MG63 (cell line): ENCODE measurements at regions not wholly inside any gene's neighbourhood (a gene's known extent, or its start where the extent isn't known, plus 50 kb on each side); places are given as distances from the start of the nearest gene placed in this dataset.
"Not testable (repeated sequence)": the region's sequence is repeated elsewhere in the genome, so short reads cannot be mapped to it uniquely, and the experiment has no call there.

Source experiments
- DNase-seq: peaks from one replicate; pipeline ENCODE4 v3.0.0-alpha.2; 2020
- H3K27me3 ChIP-seq: fragments of 250-450 bp; sonication (Bioruptor Pico); 2 replicates; pipeline ENCODE4 v1.5.1; 2020; ENCODE audit warnings: mild to moderate bottlenecking, moderate library complexity
- H3K36me3 ChIP-seq: fragments of 250-450 bp; sonication (Bioruptor Pico); 2 replicates; pipeline ENCODE4 v1.5.1; 2020; ENCODE audit warnings: mild to moderate bottlenecking, moderate library complexity
- H3K4me3 ChIP-seq: fragments of 250-450 bp; sonication (Bioruptor Pico); 2 replicates; pipeline ENCODE4 v1.5.1; 2020; ENCODE audit warnings: mild to moderate bottlenecking, moderate library complexity
- H3K9me3 ChIP-seq: fragments of 250-450 bp; sonication (Bioruptor Pico); 2 replicates; pipeline ENCODE4 v1.5.1; 2020; ENCODE audit warnings: mild to moderate bottlenecking, moderate library complexity

DNA sequence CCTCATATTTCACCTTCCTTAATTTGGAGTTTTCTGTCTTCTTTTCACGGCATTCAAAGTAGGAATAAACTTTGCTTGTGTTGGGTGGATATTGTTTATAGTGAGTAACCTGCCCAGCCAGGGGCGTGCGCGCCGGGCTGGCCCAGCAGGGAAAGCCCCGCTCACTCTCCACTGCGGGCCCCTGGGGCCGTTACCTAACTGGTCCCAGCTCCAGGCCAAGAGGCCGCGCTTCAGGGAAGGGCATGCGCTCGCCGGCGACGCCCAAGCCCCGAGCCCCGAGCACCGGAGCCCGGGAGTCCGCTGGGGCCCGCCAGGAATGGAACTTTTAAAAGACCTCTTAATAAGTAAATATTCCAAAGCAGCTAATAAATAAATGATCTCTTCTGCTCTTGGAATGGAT, 601.3 kb upstream of the ANKRD30A start:
- not testable (repeated sequence) for DNase-seq, H3K36me3 ChIP-seq, H3K27me3 ChIP-seq, H3K9me3 ChIP-seq, H3K4me3 ChIP-seq

DNA sequence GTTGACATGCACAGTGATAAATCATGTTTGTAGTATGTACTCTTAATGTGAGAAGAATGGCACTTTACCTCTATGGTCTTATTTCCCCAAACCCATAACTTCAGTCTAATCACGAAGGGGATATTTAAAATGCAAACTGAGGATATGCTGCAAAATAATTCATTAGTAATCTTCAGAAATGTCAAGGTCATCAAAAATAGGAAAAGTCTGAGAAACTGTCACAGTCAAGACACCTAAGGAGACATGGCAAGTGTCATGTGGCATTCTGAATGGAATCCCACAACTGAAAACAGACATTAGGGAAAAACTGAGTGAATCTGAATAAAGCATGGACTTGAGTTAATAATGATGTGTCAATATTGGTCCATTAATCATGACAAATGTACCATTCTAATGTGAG, 605.5 kb upstream of the ANKRD30A start:
- H3K4me3 ChIP-seq, result no peak overlapping the region
- peaks cover 4% of the 10 kb centered on the region; the same call in 1 of the 2 replicates for H3K9me3 ChIP-seq
- DNase-seq, result no peak
- H3K36me3 ChIP-seq, result no peaks in the 10 kb centered on the region
- no peaks in the 10 kb centered on the region for H3K27me3 ChIP-seq

DNA sequence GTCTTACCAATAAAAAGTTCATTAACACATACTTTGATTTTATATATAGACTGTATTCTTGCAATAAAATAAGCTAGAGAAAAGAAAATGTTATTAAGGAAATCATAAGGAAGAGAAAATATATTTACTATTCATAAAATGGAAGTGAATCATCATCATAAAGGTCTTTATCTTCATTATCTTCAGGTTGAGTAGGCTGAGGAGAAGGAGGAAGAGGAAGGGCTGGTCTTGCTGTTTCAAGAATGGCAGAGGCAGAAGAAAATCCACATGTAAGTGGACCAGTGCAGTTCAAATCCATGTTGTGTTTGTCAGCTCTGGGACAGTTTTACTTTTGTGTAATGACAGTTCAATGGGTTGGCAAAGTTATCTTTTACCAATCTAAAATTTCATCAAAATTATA, 609.1 kb upstream of the ANKRD30A start:
- no peak for DNase-seq
- H3K4me3 ChIP-seq, result no peak overlapping the region
- H3K36me3 ChIP-seq, result no peaks in the 10 kb centered on the region
- H3K27me3 ChIP-seq, result no peaks in the 10 kb centered on the region
- H3K9me3 ChIP-seq, result peaks cover 4% of the 10 kb centered on the region; the same call in 1 of the 2 replicates

DNA sequence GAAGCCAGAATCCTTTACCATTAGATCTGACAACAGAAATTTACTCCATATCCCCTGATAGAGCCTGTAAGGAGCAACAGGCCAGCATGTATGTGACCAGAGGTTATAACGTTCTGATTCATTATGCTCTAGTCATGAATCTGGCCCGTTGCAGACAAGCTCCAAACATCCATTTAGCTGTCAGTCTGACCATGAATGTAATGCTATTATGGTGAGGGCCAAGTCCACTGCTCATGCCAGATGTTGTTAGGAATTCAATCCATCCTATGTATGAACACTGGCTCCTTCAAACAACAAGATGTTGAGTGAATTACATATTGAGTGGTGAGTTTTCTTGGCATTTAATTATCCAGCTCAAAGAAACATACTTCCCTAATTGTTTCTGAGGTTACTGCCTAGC, 610.1 kb upstream of the ANKRD30A start:
- Histone ChIP-seq H3K36me3 (no peaks in the 10 kb centered on the region), H3K4me3 (no peak overlapping the region), H3K27me3 (no peaks in the 10 kb centered on the region), H3K9me3 (peaks cover 4% of the 10 kb centered on the region; the same call in 1 of the 2 replicates)
- peak; percentile 12 for DNase-seq

DNA sequence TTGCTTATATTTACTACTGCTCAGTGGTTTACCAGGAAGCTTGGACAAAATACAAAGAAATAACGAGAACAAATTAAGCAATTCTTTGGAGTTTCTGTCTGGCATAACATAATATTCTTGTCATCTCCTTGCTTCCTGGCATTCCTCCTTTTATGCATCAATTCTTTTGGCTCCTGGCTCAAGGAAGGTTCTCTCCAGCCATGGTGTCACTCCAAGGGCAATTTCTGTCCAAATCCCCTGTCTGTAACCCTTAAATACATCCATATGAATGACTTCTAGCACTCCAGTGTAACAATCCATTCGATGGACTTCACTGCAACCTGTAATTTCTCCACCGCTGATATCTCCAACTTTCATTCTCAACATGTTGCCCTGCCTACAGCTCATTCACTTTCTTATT, 617.7 kb upstream of the ANKRD30A start:
- no peak for DNase-seq
- H3K4me3 ChIP-seq, result no peak overlapping the region
- no peaks in the 10 kb centered on the region for H3K36me3 ChIP-seq
- no peaks in the 10 kb centered on the region for H3K27me3 ChIP-seq
- no peaks in the 10 kb centered on the region for H3K9me3 ChIP-seq

DNA sequence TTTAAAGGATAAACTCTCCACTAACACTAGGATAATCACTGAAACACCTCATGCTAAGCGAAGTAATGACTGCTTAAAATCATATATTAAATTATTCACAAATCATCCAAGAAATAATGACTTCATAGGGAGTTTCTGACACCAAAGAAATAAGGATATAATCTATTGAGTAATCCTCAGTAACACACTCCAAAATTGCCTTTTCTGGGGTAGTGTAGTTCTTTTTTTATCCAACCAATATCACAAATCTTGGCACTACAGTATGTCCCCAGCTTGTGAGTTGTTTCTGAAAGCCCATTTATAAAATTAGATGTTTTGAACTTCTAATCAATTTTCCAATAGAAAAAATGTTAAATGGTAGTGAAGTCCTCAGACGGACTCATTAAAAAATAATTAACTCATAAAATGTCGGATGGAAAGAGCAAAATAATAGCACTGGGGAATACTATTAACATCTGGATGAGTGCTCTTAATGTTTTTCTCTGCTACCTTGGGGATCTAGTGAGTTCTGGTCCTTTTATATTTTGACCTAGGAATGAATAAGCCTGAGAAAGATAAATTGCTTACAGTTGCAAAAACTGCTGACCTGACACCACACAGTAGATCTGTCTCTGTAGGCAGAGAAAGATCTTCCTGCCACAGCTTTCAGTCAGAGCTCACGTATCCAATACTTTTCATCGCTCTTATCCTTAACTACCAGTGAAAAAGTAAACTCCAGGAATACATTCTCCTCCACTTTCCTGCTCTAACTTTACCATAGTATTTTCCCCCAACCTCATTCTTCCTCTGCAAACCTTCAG, 618.5 kb upstream of the ANKRD30A start:
- DNase-seq, result no peak
- Histone ChIP-seq H3K4me3 (no peak overlapping the region), H3K27me3 (no peaks in the 10 kb centered on the region), H3K9me3 (no peaks in the 10 kb centered on the region), H3K36me3 (no peaks in the 10 kb centered on the region)

DNA sequence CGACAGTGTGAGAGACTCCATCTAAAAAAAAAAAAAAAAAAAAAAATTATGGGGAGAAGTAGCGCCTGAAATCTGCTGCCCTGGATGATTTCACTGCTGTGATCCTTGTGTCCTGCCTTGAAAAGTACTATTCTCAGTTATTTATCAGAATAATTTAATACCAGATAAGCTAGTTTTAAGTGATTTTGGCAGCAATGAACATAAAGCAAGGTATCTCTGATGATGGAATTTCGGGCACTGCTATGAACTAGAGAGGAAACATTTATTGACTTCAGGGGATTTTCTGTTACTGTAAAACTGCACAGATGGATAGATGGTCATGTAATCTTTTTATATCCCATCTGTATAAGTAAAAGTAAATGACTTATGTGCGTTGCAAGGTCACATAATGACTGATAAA, 619.1 kb upstream of the ANKRD30A start:
- Histone ChIP-seq H3K36me3 (no peaks in the 10 kb centered on the region), H3K27me3 (no peaks in the 10 kb centered on the region), H3K4me3 (no peak overlapping the region), H3K9me3 (no peaks in the 10 kb centered on the region)
- DNase-seq, result no peak

DNA sequence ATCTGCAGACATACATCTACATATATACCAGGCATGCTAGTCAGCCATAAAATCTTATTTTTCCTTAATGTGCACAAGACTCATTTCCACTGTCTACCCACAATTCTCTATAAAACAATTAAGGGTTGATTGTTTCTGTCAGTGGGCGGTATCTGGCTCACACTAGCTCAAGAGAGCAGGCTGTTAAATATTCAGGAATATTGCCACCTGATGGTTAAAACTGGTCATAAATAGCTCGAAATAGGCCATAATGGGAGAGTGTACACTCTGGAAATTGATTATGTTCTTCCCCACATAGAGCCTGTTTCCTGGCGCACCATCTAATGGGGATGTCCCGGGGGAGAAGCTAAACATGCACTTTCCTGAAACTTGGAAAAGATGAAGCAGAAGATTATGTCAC, 620.6 kb upstream of the ANKRD30A start:
- Histone ChIP-seq H3K4me3 (no peak overlapping the region), H3K36me3 (no peaks in the 10 kb centered on the region), H3K27me3 (no peaks in the 10 kb centered on the region), H3K9me3 (no peaks in the 10 kb centered on the region)
- no peak for DNase-seq

DNA sequence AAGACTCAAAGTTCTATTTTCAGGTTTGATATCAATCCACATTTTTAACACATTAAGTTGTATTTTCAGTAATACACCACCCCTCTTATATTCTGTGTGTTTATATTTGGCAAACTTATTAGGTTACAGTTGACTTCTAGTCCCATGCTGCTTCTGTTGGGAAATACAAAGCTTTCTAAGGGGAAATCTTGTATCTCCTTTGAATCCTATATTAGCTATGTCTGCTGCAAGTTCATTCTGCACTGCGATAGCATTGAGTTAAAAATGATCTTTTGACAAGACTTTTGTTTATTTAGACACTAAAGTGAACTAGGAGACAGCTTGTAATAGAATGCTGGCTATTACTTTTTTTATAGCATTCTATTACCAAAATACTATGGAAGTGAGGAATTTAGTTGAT, 625.1 kb upstream of the ANKRD30A start:
- no peak for DNase-seq

DNA sequence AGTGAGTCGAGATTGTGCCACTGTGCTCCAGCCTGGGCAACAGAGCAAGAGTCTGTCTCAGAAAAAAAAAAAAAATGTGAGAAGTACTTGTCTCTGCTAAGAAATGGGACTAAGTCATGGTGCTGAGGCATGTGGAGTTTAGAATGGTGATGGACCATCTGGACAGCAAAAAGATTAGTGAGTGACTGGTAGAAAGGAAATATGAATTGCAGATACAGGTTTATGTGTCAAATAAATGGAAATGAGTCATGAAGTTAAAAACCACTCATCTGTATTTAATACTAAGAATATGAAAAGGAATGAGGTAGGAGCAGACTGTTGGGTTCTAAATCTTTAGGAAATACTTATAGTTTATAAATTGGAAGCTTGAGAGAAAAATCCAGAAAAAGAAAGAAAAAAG, 625.7 kb upstream of the ANKRD30A start:
- H3K4me3 ChIP-seq, result no peak overlapping the region
- H3K36me3 ChIP-seq, result no peaks in the 10 kb centered on the region
- H3K9me3 ChIP-seq, result no peaks in the 10 kb centered on the region
- no peaks in the 10 kb centered on the region for H3K27me3 ChIP-seq
- no peak for DNase-seq

More for the DNA sequence above, 625.1 kb upstream of the ANKRD30A start:
- Histone ChIP-seq H3K36me3 (no peaks in the 10 kb centered on the region), H3K4me3 (no peak overlapping the region), H3K9me3 (no peaks in the 10 kb centered on the region), H3K27me3 (no peaks in the 10 kb centered on the region)

DNA sequence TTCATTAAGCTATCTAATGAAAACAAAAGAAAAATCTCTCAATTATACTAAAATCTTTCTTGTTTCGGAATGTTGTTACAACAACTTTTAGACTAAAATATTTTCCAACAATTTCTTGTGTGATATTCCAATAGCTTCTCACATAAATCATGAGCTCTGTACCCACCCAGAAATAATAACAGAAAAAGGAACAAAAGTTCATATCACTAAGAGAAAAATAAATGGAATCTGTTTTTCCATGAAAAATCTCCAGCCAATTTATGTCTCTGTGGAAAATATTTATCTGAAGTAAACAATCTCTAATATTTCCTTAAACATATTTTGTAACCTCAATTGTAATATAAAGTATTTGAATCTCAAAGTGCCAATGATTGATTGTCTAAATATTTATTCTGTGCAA, 628.6 kb upstream of the ANKRD30A start:
- no peaks in the 10 kb centered on the region for H3K36me3 ChIP-seq
- H3K27me3 ChIP-seq, result no peaks in the 10 kb centered on the region
- H3K9me3 ChIP-seq, result no peaks in the 10 kb centered on the region; the same call in 1 of the 2 replicates
- H3K4me3 ChIP-seq, result no peak overlapping the region
- no peak for DNase-seq

DNA sequence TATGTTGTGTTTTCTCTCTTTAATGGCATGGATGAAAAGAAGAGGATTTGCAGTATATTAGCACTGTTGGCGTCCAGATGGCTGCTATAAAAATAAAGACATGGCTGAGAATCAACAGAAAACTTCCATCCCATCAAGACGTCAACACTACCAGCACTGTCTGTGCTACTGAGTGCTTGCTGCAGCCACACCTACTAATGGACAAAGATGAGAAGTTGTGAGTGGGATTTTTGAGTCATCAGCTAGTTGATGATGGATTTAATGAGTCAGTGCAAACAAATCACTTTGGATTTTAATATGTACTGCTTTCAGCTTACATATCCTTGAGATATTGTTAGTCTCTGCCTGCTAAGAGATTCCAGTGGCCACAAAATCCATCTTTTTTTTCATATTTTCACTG, 631.0 kb upstream of the ANKRD30A start:
- H3K27me3 ChIP-seq, result no peaks in the 10 kb centered on the region
- DNase-seq, result peak; percentile 64
- H3K9me3 ChIP-seq, result no peaks in the 10 kb centered on the region; the same call in 1 of the 2 replicates
- no peaks in the 10 kb centered on the region for H3K36me3 ChIP-seq
- no peak overlapping the region for H3K4me3 ChIP-seq

DNA sequence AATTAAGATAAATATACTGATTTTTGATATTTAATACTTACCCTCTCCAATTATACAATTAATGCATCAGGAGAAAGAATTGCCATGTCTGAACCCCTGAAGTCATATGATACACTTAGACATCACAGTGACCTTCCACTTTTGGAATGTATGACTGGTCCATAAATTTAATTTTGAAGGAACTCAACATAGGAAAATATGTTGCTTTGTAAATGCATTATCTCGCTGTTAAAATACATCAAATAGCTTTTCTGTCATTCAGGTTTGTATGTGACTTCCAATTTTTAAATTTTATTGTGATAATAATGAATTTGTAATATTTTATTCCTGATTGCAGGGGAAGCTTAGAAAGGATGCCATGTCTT, 631.9 kb upstream of the ANKRD30A start:
- DNase-seq, result no peak
- no peaks in the 10 kb centered on the region; the same call in 1 of the 2 replicates for H3K9me3 ChIP-seq
- H3K36me3 ChIP-seq, result no peaks in the 10 kb centered on the region
- H3K27me3 ChIP-seq, result no peaks in the 10 kb centered on the region
- no peak overlapping the region for H3K4me3 ChIP-seq

DNA sequence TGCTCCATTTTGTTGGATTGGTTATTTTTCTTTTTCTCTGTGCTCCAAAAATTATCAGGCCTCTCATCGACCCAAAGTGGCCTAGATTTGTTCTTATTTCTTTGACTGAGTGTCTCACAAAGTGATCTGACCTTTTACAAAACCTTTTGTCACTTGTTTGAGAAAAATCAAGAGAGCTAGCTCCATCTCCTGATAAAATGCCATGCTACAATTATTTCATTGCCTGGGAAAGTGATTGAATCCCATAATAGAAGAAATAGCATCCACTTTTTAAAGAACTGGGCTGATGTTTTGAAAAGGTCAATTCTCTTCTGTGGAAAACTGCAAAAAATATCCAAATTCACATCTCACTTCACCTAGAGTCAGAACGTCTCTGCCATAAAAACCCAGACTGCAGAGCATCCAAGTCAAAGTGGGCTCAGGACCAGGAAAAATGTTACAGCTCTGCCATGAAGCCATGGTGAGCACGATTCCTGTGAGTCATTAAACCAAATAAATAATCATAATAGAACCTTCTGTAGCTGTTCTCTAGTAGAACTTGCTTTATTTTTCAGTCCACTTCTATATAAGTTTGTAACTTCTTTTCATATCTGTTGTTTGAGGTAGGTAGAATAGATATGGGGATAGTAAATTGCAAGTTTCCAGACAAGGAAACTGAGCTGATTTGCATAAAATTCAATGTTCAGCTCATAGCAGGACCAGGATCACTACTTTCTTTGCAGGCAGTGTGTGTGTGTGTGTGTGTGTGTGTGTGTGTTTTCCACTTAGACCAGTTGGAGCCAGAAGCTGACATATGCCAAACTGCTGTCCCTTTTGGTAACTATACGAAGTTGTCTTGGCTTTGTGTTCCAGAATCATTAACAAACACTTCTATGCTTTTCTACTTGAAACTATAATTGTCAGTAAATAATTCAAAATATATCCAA, 632.5 kb upstream of the ANKRD30A start:
- no peaks in the 10 kb centered on the region for H3K27me3 ChIP-seq
- no peaks in the 10 kb centered on the region for H3K36me3 ChIP-seq
- DNase-seq, result peak; percentile 74
- H3K4me3 ChIP-seq, result no peak overlapping the region
- H3K9me3 ChIP-seq, result no peaks in the 10 kb centered on the region; the same call in 1 of the 2 replicates

DNA sequence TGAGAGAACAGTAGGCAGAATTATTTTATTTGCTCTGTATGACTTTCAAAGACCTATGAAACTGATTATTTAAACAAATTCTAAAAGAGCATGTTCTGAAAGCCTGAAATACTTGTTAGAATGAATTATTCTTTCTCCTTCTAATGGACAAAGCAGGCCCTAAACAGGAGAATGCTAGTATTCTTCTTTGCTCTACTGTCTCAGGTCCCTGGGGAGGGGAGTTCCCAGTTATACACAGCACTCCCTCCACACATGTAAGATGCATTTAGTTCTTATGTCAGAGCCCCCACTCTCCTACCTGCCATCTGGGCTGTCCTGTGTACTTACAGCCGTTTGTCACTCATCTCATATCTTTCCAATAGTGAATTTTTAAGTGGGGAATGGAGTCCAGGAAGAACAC, 633.5 kb upstream of the ANKRD30A start:
- DNase-seq, result no peak
- no peaks in the 10 kb centered on the region for H3K36me3 ChIP-seq
- no peaks in the 10 kb centered on the region for H3K27me3 ChIP-seq

DNA sequence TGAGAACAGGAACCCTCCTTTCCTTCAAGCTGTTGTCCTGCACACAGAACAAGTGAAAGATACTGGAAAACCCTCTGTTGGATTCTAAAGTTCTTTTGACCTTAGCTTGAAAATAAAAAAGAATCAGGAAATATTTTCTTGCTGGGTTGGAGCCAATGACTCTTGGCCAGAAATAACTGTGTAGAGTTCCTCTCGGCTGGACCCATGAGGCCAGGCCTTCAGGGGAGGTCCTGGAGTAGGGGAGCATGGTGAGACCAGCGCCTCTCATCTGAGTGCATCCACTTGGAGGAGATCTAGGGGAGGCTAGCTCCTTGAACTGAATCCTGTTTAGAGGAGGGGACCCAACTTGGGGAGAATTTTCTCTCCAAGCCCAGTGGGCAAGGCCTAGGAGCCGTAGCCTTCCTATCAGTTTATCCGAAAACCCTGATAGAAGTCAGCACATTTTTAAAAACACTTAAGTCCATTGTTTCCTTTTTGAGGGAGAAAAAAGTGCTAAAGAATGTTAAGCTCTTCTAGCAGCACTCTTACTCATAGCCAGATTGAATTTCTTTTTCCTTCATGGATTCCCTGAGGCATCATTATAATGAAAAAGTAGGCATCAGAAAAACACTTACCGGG, 635.7 kb upstream of the ANKRD30A start:
- H3K27me3 ChIP-seq, result no peaks in the 10 kb centered on the region
- H3K9me3 ChIP-seq, result no peaks in the 10 kb centered on the region; the same call in 1 of the 2 replicates
- no peak for DNase-seq
- no peak overlapping the region for H3K4me3 ChIP-seq
- H3K36me3 ChIP-seq, result no peaks in the 10 kb centered on the region

More for the DNA sequence above, 633.5 kb upstream of the ANKRD30A start:
- Histone ChIP-seq H3K9me3 (no peaks in the 10 kb centered on the region; the same call in 1 of the 2 replicates), H3K4me3 (no peak overlapping the region)

DNA sequence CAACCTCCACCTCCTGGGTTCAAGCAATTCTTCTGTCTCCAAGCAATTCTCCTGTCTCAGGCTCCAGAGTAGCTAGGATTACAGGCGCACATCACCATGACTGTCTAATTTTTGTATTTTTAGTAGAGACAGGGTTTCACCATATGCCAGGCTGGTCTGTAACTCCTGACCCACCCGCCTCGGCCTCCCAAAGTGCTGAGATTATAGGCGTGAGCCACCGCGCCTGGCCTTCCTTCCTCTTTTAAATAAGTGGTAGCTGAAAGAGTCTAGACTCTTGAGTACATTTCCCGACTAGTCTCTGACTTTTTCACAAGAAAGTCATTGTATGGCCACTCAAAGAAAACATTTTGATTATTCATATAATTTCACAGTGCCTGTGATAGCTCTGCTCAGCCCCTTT, 636.2 kb upstream of the ANKRD30A start:
- no peaks in the 10 kb centered on the region for H3K27me3 ChIP-seq
- no peak overlapping the region for H3K4me3 ChIP-seq
- no peaks in the 10 kb centered on the region for H3K36me3 ChIP-seq
- no peak for DNase-seq
- H3K9me3 ChIP-seq, result no peaks in the 10 kb centered on the region; the same call in 1 of the 2 replicates
